ENCODE measurements at regions not wholly inside any gene's neighbourhood (a gene's known extent, or its start where the extent isn't known, plus 50 kb on each side); places are given as distances from the start of the nearest gene placed in this dataset.

GRCh38 chr3:30368978-30369377 is 237.4 kb upstream of the TGFBR2 start:
- no peak overlapping the region for H3K27ac ChIP-seq
- intact Hi-C loops (cut with DNase I) = no loop called here
- no peak overlapping the region for H3K4me3 ChIP-seq
- TF ChIP-seq EP300 (IDR thresholded peaks at IDR 0.05) = no peak
- TF ChIP-seq POLR2A (IDR thresholded peaks at IDR 0.05) = no peak
- no peak for DNase-seq
- no peaks in the 10 kb centered on the region for H3K27me3 ChIP-seq
- no peaks in the 10 kb centered on the region for H3K9me3 ChIP-seq
- no peaks in the 10 kb centered on the region for H3K36me3 ChIP-seq
- peaks cover 2% of the 10 kb centered on the region for H3K4me1 ChIP-seq (ENCODE audit: insufficient read depth)

- 2 to 7% (median 4%) methylated on average over 5 of the region's 5 CpGs for WGBS, 3 donors
- Histone ChIP-seq H3K36me3 (no peaks in the 10 kb centered on the region), H3K27me3 (no peaks in the 10 kb centered on the region), H3K27ac (no peak overlapping the region), H3K4me1 (ENCODE audit: insufficient read depth) (peaks cover 2% of the 10 kb centered on the region), H3K9me3 (no peaks in the 10 kb centered on the region), H3K4me3 (no peak overlapping the region)
- intact Hi-C loops (cut with DNase I) = no loop called here
- TF ChIP-seq CTCF (IDR thresholded peaks at IDR 0.05) = no peak
- no peak for TF ChIP-seq EP300 (IDR thresholded peaks at IDR 0.05)
- TF ChIP-seq POLR2A (IDR thresholded peaks at IDR 0.05) = no peak
- no peak for DNase-seq
Measured at GRCh38 chr3:30370681-30371271, 235.6 kb upstream of the TGFBR2 start.

- no peaks in the 10 kb centered on the region for H3K27me3 ChIP-seq
- intact Hi-C loops (cut with DNase I) = no loop called here
- H3K9me3 ChIP-seq = no peaks in the 10 kb centered on the region
- TF ChIP-seq POLR2A (IDR thresholded peaks at IDR 0.05) (no peak), EP300 (IDR thresholded peaks at IDR 0.05) (no peak), CTCF (IDR thresholded peaks at IDR 0.05) (no peak)
- no peak for DNase-seq
- H3K27ac ChIP-seq = no peak overlapping the region
- peaks cover 2% of the 10 kb centered on the region for H3K4me1 ChIP-seq (ENCODE audit: insufficient read depth)
- no peaks in the 10 kb centered on the region for H3K36me3 ChIP-seq
- 28 to 39% (median 38%) methylated on average over 3 of the region's 3 CpGs for WGBS, 3 donors
- H3K4me3 ChIP-seq = no peak overlapping the region
Measured at GRCh38 chr3:30372837-30373236, 233.6 kb upstream of the TGFBR2 start.

GRCh38 chr3:30384546-30385072 is 221.8 kb upstream of the TGFBR2 start:
- TF ChIP-seq EP300 (IDR thresholded peaks at IDR 0.05) = no peak
- no peak for TF ChIP-seq POLR2A (IDR thresholded peaks at IDR 0.05)
- no peak for TF ChIP-seq CTCF (IDR thresholded peaks at IDR 0.05)
- WGBS, 3 donors = 77 to 82% (median 78%) methylated on average over 2 of the region's 2 CpGs

GRCh38 chr3:30393079-30393478 is 213.3 kb upstream of the TGFBR2 start:
- 90 to 91% (median 90%) methylated on average over 4 of the region's 4 CpGs for WGBS, 3 donors
- H3K4me3 ChIP-seq = no peak overlapping the region
- no peaks in the 10 kb centered on the region for H3K9me3 ChIP-seq
- H3K36me3 ChIP-seq = no peaks in the 10 kb centered on the region
- intact Hi-C loops (cut with DNase I) = no loop called here
- no peaks in the 10 kb centered on the region for H3K4me1 ChIP-seq (ENCODE audit: insufficient read depth)
- no peak overlapping the region for H3K27ac ChIP-seq
- TF ChIP-seq CTCF (IDR thresholded peaks at IDR 0.05) = no peak
- TF ChIP-seq POLR2A (IDR thresholded peaks at IDR 0.05) = no peak
- TF ChIP-seq EP300 (IDR thresholded peaks at IDR 0.05) = no peak
- no peak for DNase-seq
- no peaks in the 10 kb centered on the region for H3K27me3 ChIP-seq

More at GRCh38 chr3:30384546-30385072, 221.8 kb upstream of the TGFBR2 start:
- Histone ChIP-seq H3K4me3 (no peak overlapping the region), H3K4me1 (ENCODE audit: insufficient read depth) (no peaks in the 10 kb centered on the region), H3K36me3 (no peaks in the 10 kb centered on the region), H3K9me3 (no peaks in the 10 kb centered on the region), H3K27ac (no peak overlapping the region), H3K27me3 (no peaks in the 10 kb centered on the region)
- intact Hi-C loops (cut with DNase I) = no loop called here
- DNase-seq = no peak
